ENCODE measurements at regions not wholly inside any gene's neighbourhood (a gene's known extent, or its start where the extent isn't known, plus 50 kb on each side); places are given as distances from the start of the nearest gene placed in this dataset.
"Not testable (repeated sequence)": the region's sequence is repeated elsewhere in the genome, so short reads cannot be mapped to it uniquely, and the experiment has no call there.

DNA sequence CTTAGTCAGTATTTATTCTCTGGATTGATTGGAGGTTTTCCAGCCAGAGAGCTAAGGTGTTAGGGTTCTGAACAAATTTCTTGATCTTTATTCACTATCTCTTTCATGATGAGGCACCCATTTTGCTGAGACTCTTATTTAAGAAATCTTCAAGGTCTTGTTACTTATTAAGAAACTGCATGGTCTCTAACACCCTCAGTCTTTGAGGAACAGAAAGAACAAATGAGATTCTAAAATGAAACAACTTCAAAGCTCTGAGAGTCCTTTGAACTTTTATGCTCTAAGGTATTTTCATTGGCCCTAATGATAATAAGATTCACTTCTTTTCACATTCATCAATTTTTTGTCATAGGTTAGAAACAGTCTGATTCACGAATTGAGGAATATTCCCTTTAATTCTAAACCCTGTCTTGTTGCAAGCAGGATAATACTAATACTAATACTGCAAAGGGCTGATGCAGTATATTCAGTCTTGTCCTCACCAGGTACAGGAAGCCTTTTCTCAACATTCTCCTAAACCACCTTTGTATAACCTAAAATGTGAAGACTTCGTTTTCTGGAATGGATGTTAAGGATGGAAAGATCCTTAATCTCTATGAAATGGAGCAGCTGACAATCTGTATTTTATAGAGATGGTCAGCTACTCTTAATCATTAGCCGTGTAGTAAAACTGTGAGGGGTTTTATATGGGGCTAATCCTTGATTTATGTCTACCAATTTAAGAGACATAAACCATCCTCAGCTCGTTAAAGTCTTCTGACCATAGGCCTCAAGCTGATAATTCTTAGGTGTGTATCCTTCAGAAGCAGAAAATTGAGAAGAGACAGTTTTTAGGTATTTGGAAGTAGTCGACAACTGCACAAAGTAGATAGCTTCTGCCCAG lies 198.3 kb downstream of the OTOL1 start:
- no peak for DNase-seq

DNA sequence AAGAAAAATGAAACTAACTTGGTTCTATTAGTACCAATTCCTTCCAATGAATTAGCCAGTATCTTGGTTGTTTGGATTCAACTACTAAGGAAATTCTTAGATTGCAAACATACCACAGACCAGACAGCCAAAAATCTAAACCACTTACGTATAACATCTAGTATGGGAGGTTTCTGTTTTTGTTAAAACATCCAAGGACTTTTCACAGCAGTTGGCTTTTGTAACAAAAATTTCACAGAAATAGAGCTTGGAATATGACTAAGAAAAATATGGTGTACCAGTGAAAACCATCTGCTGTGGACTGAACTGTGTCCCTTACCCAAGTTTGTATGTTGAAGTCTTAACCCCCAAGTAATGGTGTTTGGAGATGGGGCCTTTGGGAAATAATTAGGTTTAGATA lies 199.2 kb downstream of the OTOL1 start:
- DNase-seq: no peak

DNA sequence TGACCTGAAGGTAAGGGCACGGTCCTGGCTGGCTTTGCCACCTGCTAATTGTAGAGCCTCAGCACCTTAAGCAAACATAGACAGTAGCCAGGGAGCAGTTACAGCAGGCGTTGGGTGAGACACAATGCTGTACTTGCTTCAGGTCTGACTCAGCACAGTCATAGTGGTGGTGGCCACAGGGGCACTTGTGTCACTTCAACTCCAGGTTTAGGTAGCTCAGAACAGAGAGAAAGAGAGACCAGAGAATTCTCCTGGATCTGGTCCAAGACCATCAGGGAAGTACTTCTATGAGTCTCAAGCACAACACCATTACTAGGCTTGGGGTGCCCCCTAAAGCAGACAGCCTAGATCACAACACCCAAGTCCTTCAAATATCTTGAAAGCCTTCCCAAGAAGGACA lies 204.4 kb downstream of the OTOL1 start:
- DNase-seq: no peak

GRCh38 chr3:161707253-161707652 lies 210.6 kb downstream of the OTOL1 start:
- DNase-seq: not testable (repeated sequence)

DNA sequence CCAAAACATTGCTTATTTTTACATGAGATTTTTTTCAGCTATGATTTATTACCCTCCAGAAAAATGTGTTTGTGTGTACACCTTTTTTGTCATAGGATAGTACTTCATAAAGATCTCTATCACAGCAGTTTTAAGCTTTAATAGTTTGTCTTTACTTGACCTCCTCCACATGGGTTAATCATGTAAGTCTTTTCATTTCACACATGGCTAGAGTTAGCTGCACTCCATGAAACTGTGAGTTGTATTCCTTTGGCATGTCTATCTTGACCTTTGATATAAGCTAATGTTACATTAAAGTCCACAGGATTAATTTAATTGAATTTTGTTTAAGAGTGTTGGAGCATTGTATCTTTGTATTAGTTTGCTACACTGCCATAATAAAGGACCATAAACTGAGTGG lies 217.1 kb downstream of the OTOL1 start:
- DNase-seq: no peak

GRCh38 chr3:161731968-161732367 lies 235.4 kb downstream of the OTOL1 start:
- DNase-seq: no peak

GRCh38 chr3:161737171-161737570 lies 240.6 kb downstream of the OTOL1 start:
- DNase-seq: no peak

GRCh38 chr3:161740421-161740820 lies 243.8 kb downstream of the OTOL1 start:
- no peak for DNase-seq

DNA sequence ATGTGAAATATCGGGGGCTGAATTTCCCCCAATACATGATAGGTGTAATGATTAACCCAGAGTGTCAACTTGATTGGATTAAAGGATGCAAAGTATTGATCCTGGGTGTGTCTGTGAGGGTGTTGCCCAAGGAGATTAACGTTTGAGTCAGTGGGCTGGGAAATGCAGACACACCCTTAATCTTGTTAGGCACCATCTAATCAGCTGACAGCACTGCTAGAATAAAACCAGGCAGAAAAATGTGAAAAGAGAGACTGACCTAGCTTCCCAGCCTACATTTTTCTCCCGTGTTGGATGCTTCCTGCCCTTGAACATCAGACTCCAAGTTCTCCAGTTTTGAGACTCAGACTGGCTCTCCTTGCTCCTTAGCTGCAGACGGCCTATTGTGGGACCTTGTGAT lies 247.8 kb downstream of the OTOL1 start:
- no peak for DNase-seq

DNA sequence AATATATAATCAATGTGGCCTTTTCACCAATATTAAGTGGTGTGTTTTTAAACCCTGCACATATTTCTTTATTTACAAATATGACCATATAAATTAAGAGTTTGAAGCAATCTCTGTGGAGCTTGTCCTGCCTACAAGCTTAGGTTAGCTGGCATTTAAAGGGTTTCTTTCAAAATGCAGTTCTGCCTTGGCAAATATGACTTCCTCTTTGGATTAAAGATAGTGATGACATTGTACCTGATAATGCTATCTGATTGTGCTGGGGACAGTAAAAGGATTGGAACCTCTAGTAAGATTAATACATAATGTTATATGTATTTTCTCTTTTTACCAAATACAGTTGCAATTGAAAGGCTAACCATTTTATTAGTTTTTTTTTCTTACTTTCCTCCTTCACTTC lies 249.1 kb downstream of the OTOL1 start:
- DNase-seq: no peak

- DNase-seq: no peak
Observed at GRCh38 chr3:161748049-161748448, 251.4 kb downstream of the OTOL1 start.

GRCh38 chr3:161754420-161755053 lies 257.9 kb downstream of the OTOL1 start:
- DNase-seq: no peak

DNA sequence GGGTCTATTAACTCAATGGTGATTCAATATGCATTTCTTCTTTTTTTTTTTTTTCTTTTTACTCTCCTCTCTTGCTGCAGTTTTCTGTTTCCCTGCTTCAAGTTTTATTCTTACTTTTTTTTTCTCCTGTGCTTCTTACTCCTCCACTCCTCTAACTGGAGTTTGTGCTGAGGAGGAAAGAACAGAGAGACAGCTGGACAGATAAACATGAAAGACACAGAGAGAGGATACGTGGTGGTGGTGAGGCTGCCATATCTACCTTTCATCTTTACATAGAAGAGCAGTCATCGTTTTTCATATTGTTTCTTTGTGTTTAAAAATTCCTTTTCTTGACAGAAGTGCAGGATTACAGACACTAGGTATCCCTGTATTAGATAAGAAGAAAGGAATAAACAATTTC lies 262.8 kb downstream of the OTOL1 start:
- no peak for DNase-seq

DNA sequence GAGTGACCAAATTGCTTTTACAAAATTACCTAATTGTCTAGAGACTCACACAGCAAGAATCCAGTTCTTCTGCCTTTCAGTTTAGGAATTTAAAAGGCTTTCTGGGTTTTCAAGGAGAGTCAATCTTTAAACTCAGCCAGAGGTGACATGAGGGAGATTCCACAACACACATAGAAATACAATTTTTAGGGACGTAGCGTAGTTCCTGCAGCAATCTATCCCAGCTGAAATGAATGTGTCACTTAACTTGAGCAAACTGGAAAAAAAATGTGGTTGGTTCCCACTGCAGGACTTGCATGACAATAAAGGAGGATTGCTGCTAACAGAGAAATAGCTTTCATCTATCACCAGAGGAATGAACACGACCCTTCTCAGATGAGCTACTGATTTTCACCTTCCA lies 269.7 kb downstream of the OTOL1 start:
- DNase-seq: no peak

- no peak for DNase-seq
Observed at GRCh38 chr3:161770484-161771386, 274.1 kb downstream of the OTOL1 start.

DNA sequence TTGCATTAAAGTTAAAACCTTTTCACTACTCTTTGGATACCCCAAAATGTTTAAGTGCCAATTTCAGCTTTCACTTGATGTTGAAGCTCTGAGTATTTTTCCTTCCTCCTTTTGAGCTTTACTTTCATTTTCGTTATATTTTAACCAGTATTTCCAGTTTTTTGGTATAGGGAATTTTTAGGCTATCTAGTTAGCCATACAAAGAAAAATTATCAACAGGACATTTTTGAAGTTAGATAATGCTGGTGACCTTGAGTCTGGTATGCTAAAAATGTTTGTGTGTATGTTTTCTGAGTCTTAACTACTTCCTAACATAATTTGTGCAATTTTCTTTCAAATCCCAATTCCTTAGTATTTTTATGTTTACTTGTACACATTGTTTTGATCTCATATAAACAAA lies 284.8 kb downstream of the OTOL1 start:
- no peak for DNase-seq

- DNase-seq: no peak
Observed at GRCh38 chr3:161793194-161793930, 296.8 kb downstream of the OTOL1 start.

DNA sequence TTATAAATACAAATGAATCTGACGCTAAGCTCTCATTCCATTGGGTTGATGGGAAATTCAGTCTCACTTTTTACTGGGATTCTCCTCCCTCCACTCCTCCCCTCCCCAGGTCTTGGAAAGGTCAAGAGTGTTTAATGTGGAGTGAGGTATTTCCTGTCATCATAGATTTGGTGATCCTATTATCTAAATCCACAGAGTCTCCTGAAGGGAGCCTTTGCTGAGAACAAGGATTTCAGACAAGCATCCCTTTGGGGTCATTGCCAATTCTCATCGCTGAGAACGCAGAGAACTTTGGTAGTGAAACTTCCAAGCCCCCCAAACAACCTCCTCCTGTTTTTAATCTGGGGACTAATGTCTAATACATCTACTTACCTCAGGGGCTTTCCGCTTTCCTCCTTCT lies 297.9 kb downstream of the OTOL1 start:
- no peak for DNase-seq

DNA sequence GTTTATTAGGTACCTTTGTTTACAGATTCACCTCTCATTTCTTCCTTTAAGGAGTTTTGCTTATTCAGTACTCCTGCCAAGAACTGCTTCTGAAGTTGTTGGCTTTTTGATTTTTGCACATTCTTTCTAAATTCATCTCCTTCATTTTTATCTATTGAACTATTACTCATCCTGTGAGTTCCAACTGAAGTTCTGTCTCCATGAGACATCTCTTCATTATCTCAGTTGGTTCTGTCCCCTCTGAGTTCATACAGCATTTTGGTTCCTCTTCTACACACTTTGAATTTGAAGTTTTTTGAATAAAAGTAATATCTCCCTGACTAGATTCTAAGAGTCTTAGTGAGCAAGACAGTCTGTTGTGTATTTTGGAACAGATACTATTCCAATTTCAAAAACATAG lies 299.7 kb downstream of the OTOL1 start:
- DNase-seq: no peak

DNA sequence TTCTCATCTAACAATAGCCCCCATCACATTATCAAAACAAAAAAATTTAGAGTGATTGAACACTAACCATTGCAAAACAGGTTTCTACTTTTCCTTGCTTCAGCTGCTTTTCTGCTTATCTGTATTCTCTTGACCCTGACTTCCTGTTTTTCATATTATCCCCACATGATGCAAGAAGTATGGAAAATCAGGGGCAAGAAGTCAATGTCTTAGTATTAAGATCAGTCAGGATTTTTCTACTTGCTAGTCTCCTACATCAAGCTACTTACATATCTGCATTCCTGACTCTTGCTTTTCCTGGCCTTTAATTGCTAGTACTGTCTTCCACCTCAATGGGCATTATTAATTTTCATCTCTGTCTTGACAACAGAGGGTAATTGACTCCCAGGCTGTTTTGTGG lies 300.2 kb downstream of the OTOL1 start:
- no peak for DNase-seq

GRCh38 chr3:161798016-161798415 lies 301.4 kb downstream of the OTOL1 start:
- DNase-seq: no peak

- DNase-seq: no peak
Observed at GRCh38 chr3:161800985-161801559, 304.5 kb downstream of the OTOL1 start.
